ENCODE measurements at regions not wholly inside any gene's neighbourhood (a gene's known extent, or its start where the extent isn't known, plus 50 kb on each side); places are given as distances from the start of the nearest gene placed in this dataset.
A peak's percentile ranks its signal among the peaks of the same experiment; 100 is the strongest.

DNA sequence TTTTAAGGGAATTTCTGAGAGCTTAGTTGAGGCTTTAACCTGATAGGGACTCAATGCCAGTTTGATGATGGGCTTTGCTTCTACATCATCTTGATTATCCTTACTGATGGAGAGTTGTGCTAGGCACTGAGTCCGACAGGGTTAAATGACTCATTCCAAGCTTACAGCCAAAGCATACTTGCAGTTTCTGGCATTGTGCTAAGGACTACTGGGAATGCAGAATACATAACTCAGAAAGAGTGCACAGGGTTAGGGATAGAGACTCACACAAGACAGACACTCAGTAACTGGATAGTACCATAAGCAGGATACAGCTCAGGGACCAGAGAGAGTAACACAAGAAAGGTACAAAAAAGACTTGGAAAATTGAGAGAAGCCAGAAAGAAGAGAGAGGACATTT is 94.1 kb upstream of the SLC14A2 start:
- H3K4me3 ChIP-seq, result no peak overlapping the region
- no peaks in the 10 kb centered on the region for H3K9me3 ChIP-seq
- intact Hi-C loops (cut with DNase I), result no loop called here
- H3K4me1 ChIP-seq, result peaks cover 11% of the 10 kb centered on the region
- ATAC-seq (no peak), DNase-seq (no peak)
- TF ChIP-seq CTCF (IDR thresholded peaks at IDR 0.05), result no peak
- no peaks in the 10 kb centered on the region for H3K36me3 ChIP-seq
- peak overlapping the region; percentile 62 for H3K27ac ChIP-seq
- H3K27me3 ChIP-seq (ENCODE audit: low read depth), result no peaks in the 10 kb centered on the region

- DNase-seq, result no peak
- H3K4me3 ChIP-seq, result no peak overlapping the region
- no peaks in the 10 kb centered on the region for H3K9me3 ChIP-seq
- no peak for TF ChIP-seq CTCF (IDR thresholded peaks at IDR 0.05)
- peaks cover 11% of the 10 kb centered on the region for H3K4me1 ChIP-seq
- intact Hi-C loops (cut with DNase I), result no loop called here
- no peaks in the 10 kb centered on the region for H3K27me3 ChIP-seq (ENCODE audit: low read depth)
- H3K27ac ChIP-seq, result peak overlapping the region; percentile 62
- no peaks in the 10 kb centered on the region for H3K36me3 ChIP-seq
- ATAC-seq, result no peak
Measured at GRCh38 chr18:45521777-45522176, 93.5 kb upstream of the SLC14A2 start.

DNA sequence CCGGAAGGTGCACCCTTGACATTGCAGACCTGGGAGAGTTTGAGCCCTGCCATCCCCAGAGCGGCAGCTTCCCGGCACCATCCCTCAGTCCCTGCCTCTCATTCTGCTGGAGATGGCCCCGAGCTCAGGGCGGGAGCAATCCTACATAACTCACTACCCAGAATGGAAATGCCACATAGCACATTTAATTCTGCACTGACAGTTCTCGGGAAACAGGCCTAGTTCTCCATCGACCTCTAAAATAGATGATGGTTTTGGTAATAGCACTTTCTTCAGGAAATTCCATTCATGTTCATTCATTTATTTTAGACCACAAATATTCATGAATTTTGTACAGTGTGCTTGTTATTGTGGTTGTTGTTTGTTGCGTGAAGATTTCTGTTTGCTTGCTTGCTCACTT is 92.9 kb upstream of the SLC14A2 start:
- DNase-seq (no peak), ATAC-seq (peak; percentile 59 to 60)
- Histone ChIP-seq H3K36me3 (no peaks in the 10 kb centered on the region), H3K4me1 (peaks cover 11% of the 10 kb centered on the region), H3K27ac (peak overlapping the region; percentile 62), H3K4me3 (no peak overlapping the region), H3K9me3 (no peaks in the 10 kb centered on the region), H3K27me3 (ENCODE audit: low read depth) (no peaks in the 10 kb centered on the region)
- no peak for TF ChIP-seq CTCF (IDR thresholded peaks at IDR 0.05)
- intact Hi-C loops (cut with DNase I), result no loop called here

DNA sequence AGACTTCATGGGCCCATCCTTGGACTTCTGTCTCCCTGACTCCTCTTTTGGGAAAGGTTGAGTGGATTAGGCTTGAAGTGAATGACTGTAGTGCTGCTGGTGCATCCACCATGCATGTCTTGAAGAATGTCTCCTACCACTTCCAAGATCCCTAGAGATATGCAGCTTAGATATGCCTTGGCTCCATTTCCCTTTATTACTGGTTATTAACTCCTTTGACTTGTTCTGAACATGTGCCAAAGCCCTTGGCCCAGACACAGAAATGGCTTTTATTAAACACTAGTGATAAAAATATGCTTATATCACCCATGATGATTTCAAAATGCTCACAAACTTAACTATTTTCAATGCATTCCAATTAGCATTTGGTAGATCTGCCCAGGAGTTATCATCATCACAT is 90.0 kb upstream of the SLC14A2 start:
- Histone ChIP-seq H3K27me3 (ENCODE audit: low read depth) (no peaks in the 10 kb centered on the region), H3K36me3 (no peaks in the 10 kb centered on the region), H3K9me3 (no peaks in the 10 kb centered on the region), H3K4me3 (no peak overlapping the region), H3K27ac (no peak overlapping the region), H3K4me1 (peaks cover 11% of the 10 kb centered on the region)
- no peak for ATAC-seq
- intact Hi-C loops (cut with DNase I), result no loop called here
- no peak for TF ChIP-seq CTCF (IDR thresholded peaks at IDR 0.05)
- DNase-seq, result no peak

- Histone ChIP-seq H3K27me3 (ENCODE audit: low read depth) (no peaks in the 10 kb centered on the region), H3K4me1 (peaks cover 9% of the 10 kb centered on the region), H3K36me3 (no peaks in the 10 kb centered on the region), H3K4me3 (no peak overlapping the region), H3K9me3 (no peaks in the 10 kb centered on the region), H3K27ac (no peak overlapping the region)
- DNase-seq (no peak), ATAC-seq (no peak)
- intact Hi-C loops (cut with DNase I), result no loop called here
- no peak for TF ChIP-seq CTCF (IDR thresholded peaks at IDR 0.05)
Measured at GRCh38 chr18:45526114-45526841, 89.0 kb upstream of the SLC14A2 start.
